ENCODE measurements at regions not wholly inside any gene's neighbourhood (a gene's known extent, or its start where the extent isn't known, plus 50 kb on each side); places are given as distances from the start of the nearest gene placed in this dataset.

- TF ChIP-seq ZFX (IDR thresholded peaks at IDR 0.05), result no peak
- TF ChIP-seq, protein P1, sequence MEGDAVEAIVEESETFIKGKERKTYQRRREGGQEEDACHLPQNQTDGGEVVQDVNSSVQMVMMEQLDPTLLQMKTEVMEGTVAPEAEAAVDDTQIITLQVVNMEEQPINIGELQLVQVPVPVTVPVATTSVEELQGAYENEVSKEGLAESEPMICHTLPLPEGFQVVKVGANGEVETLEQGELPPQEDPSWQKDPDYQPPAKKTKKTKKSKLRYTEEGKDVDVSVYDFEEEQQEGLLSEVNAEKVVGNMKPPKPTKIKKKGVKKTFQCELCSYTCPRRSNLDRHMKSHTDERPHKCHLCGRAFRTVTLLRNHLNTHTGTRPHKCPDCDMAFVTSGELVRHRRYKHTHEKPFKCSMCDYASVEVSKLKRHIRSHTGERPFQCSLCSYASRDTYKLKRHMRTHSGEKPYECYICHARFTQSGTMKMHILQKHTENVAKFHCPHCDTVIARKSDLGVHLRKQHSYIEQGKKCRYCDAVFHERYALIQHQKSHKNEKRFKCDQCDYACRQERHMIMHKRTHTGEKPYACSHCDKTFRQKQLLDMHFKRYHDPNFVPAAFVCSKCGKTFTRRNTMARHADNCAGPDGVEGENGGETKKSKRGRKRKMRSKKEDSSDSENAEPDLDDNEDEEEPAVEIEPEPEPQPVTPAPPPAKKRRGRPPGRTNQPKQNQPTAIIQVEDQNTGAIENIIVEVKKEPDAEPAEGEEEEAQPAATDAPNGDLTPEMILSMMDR (conservative IDR thresholded peaks at IDR 0.05), result no peak
- H3K27ac ChIP-seq, result no peak overlapping the region
These were observed 1260.9 kb upstream of the C9orf72 start for GRCh38 chr9:28834156-28834555.

DNA sequence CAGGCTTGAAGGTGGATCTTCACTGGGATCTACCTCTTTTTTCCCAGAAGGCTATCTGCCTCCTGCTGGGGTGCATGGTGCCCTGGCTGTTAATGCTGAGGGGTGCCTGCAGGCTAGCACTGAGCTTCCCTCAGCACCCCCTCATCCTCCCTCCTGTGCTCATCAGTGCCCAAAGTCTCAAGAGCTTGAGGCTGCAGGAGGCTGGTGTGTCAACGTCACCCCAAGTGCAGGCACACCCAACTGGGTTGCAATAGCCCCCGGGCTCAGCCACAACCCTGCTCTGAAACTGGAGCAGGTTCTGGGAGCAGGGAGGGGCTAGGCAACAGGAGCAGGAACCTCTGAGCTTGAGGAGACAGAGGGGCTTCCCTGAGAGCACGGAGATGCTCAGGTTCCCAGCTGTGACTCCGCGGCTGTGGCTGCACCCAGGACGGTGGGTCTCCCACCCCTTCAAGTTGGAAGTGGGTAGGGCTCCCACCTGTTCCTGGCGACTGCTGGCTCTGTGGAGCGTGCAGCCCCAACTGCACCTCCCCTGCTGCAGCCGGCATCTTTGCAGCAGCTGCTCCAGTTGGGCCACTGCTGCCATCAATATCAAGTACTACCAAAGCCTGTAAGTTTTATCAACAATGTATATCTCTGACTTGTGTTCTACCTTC lies 1266.6 kb upstream of the C9orf72 start:
- no peak overlapping the region for H3K27ac ChIP-seq
- TF ChIP-seq, protein P1 (conservative IDR thresholded peaks at IDR 0.05), result no peak
- TF ChIP-seq ZFX (IDR thresholded peaks at IDR 0.05), result no peak

GRCh38 chr9:28841775-28842174 lies 1268.5 kb upstream of the C9orf72 start:
- TF ChIP-seq ZFX (IDR thresholded peaks at IDR 0.05), result no peak
- TF ChIP-seq, protein P1 (conservative IDR thresholded peaks at IDR 0.05), result no peak

DNA sequence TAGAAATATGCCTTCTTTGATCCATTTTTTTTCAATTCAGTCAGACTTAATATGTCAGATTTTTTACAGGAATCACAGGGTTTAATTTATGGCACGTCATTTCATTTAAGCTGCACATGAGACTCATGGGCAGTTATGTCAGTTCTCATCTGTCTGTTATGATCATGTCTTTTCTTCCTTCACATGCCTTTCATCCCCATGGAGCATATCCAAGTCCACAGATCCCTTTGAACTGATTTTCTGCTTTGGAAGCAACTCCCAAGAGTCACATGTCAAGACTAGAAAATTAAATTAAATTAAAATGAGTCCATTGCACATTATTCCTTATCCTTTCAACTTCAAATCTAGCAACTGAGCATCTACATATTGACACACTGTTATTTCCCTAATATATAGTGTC lies 1274.0 kb upstream of the C9orf72 start:
- H3K27ac ChIP-seq, result no peak overlapping the region
- TF ChIP-seq ZFX (IDR thresholded peaks at IDR 0.05), result no peak
- TF ChIP-seq, protein P1 (conservative IDR thresholded peaks at IDR 0.05), result no peak

More at GRCh38 chr9:28841775-28842174, 1268.5 kb upstream of the C9orf72 start:
- no peak overlapping the region for H3K27ac ChIP-seq

DNA sequence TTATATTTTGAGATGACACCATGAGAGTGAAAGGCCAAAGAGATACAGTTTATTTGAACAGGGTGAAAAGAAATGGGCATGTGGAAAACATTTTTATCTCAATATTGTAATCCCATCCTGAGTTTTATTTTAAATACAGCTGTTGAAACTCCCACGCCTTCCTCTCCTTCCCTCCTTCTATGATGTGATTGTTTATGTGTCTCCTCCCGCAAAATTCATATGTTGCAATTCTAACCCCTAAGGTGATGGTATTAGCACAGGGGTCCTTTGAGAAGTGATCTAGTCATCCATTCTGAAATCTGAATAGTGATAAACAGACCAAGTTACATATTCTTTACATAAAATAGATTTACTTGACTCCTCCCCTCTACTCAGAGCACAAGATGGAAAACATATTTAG lies 1275.4 kb upstream of the C9orf72 start:
- TF ChIP-seq, protein P1 (conservative IDR thresholded peaks at IDR 0.05), result no peak
- TF ChIP-seq ZFX (IDR thresholded peaks at IDR 0.05), result no peak
- no peak overlapping the region for H3K27ac ChIP-seq

GRCh38 chr9:28853477-28853876 lies 1280.2 kb upstream of the C9orf72 start:
- TF ChIP-seq, protein P1 (conservative IDR thresholded peaks at IDR 0.05), result no peak
- TF ChIP-seq ZFX (IDR thresholded peaks at IDR 0.05), result no peak
- no peak overlapping the region for H3K27ac ChIP-seq

DNA sequence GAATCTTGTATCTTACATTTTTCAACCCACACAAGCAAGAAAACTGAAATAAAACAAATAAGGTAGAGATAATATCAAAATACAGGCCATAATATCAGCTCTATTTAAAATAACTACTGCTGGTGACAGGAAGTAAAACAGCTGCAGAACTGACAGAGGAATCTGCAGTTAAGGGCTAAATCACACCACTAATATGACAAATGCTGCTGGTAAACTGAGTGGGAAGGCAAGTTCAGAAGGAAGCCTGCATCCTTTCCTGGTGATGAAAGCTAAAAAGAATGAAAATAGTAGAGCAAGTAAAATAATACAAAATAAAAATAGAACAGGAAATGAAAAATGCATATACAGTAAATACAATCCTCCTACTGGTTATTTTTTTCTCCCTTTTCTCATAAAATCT lies 1293.7 kb upstream of the C9orf72 start:
- no peak for TF ChIP-seq ZFX (IDR thresholded peaks at IDR 0.05)
- TF ChIP-seq, protein P1 (conservative IDR thresholded peaks at IDR 0.05), result no peak
- H3K27ac ChIP-seq, result no peak overlapping the region

Measured in C4-2B (cell line).